Mesenchymal stem cell (in vitro differentiated cells and primary cell): ENCODE measurements at regions not wholly inside any gene's neighbourhood (a gene's known extent, or its start where the extent isn't known, plus 50 kb on each side); places are given as distances from the start of the nearest gene placed in this dataset.
"Not testable (repeated sequence)": the region's sequence is repeated elsewhere in the genome, so short reads cannot be mapped to it uniquely, and the experiment has no call there.

Experiments
- DNase-seq: peaks from one replicate; pipeline ENCODE4 v3.0.0-alpha.2; 2013
- H2AFZ ChIP-seq: one replicate; pipeline ENCODE4 v1.6.1; 2013; ENCODE audit warnings: low read depth, mild to moderate bottlenecking, control low read depth, inconsistent platforms, low read length, moderate library complexity
- H2AK5ac ChIP-seq: 2 replicates; pipeline ENCODE4 v1.6.1; 2013; ENCODE audit warnings: low read length, moderate library complexity, mild to moderate bottlenecking, inconsistent platforms; ENCODE audit not compliant: severe bottlenecking
- H2BK120ac ChIP-seq: one replicate; pipeline ENCODE4 v1.6.1; 2013; ENCODE audit warnings: low read depth, mild to moderate bottlenecking, inconsistent platforms, low read length, moderate library complexity
- H2BK12ac ChIP-seq, 2 experiments: one replicate each; pipeline ENCODE4 v1.6.1; 2013; ENCODE audit warnings: inconsistent platforms in 2 of 2, low read length in 2 of 2, mild to moderate bottlenecking in 2 of 2, moderate library complexity in 2 of 2, control low read depth in 1 of 2
- H2BK15ac ChIP-seq: one replicate; pipeline ENCODE4 v1.6.1; 2013; ENCODE audit warnings: mild to moderate bottlenecking, low read depth, inconsistent platforms; ENCODE audit not compliant: poor library complexity, severe bottlenecking
- H2BK5ac ChIP-seq: 2 replicates; pipeline ENCODE4 v1.6.1; 2013; ENCODE audit warnings: low read depth, mild to moderate bottlenecking, low read length, control low read depth, inconsistent platforms; ENCODE audit not compliant: poor library complexity, severe bottlenecking
- H3K14ac ChIP-seq, 2 experiments: one replicate each; pipeline ENCODE4 v1.6.1; 2013; ENCODE audit warnings: inconsistent platforms in 2 of 2, low read length in 2 of 2, control low read depth in 1 of 2, mild to moderate bottlenecking in 1 of 2, moderate library complexity in 1 of 2
- H3K18ac ChIP-seq, 2 experiments: one replicate each; pipeline ENCODE4 v1.6.1; 2013; ENCODE audit warnings: inconsistent platforms in 2 of 2, low read length in 2 of 2, control low read depth in 1 of 2, low read depth in 1 of 2, mild to moderate bottlenecking in 1 of 2
- H3K23ac ChIP-seq, 2 experiments: one replicate each; pipeline ENCODE4 v1.6.1; 2013; ENCODE audit warnings: inconsistent platforms in 2 of 2, low read length in 2 of 2, mild to moderate bottlenecking in 2 of 2, moderate library complexity in 2 of 2, control low read depth in 1 of 2
- H3K27ac ChIP-seq: 2 replicates; pipeline ENCODE4 v1.5.1; 2013; ENCODE audit warnings: mild to moderate bottlenecking, moderate library complexity, low read length, control low read depth, inconsistent platforms; ENCODE audit not compliant: poor library complexity, severe bottlenecking
- H3K27me3 ChIP-seq, 2 experiments: 2 replicates each; pipeline versions ENCODE4 v1.6.1 to v1.7.0; 2013; ENCODE audit warnings: low read length in 2 of 2, mild to moderate bottlenecking in 2 of 2, moderate library complexity in 2 of 2, control low read depth in 1 of 2, inconsistent platforms in 1 of 2; ENCODE audit not compliant: control insufficient read depth in 1 of 2, insufficient read depth in 1 of 2
- H3K36me3 ChIP-seq, 2 experiments: 2 replicates each; pipeline versions ENCODE4 v1.6.1 to v1.7.0; 2013; ENCODE audit warnings: low read length in 2 of 2, control low read depth in 1 of 2, inconsistent platforms in 1 of 2, low read depth in 1 of 2, mild to moderate bottlenecking in 1 of 2; ENCODE audit not compliant: insufficient read depth in 2 of 2, control insufficient read depth in 1 of 2
- H3K4ac ChIP-seq, 2 experiments: one replicate each; pipeline ENCODE4 v1.6.1; 2013; ENCODE audit warnings: inconsistent platforms in 2 of 2, low read length in 2 of 2, mild to moderate bottlenecking in 2 of 2, moderate library complexity in 2 of 2, control low read depth in 1 of 2, low read depth in 1 of 2
- H3K4me1 ChIP-seq: 2 replicates; pipeline ENCODE4 v1.6.1; 2013; ENCODE audit warnings: low read depth, low read length, control low read depth; ENCODE audit not compliant: control insufficient read depth, insufficient read depth
- H3K4me2 ChIP-seq: 2 replicates; pipeline ENCODE4 v1.6.1; 2013; ENCODE audit warnings: low read length, mild to moderate bottlenecking, inconsistent platforms; ENCODE audit not compliant: poor library complexity, severe bottlenecking
- H3K4me3 ChIP-seq, 2 experiments: 2 replicates each; pipeline versions ENCODE4 v1.5.1 to v1.7.0; 2013; ENCODE audit warnings: low read length in 2 of 2, mild to moderate bottlenecking in 2 of 2, control low read depth in 1 of 2, low read depth in 1 of 2; ENCODE audit not compliant: insufficient read depth in 1 of 2
- H3K79me1 ChIP-seq: replicated peaks from 2 replicates; pipeline ENCODE4 v1.6.1; 2013; ENCODE audit warnings: mild to moderate bottlenecking, control low read depth, low read length, inconsistent platforms; ENCODE audit not compliant: poor library complexity, severe bottlenecking
- H3K9ac ChIP-seq: 2 replicates; pipeline ENCODE4 v1.7.0; 2013; ENCODE audit warnings: mild to moderate bottlenecking, low read length, moderate library complexity
- H3K9me3 ChIP-seq: 2 replicates; pipeline ENCODE4 v1.7.0; 2013; ENCODE audit warnings: mild to moderate bottlenecking, low read length; ENCODE audit not compliant: control insufficient read depth
- H4K8ac ChIP-seq: one replicate; pipeline ENCODE4 v1.6.1; 2013; ENCODE audit warnings: inconsistent platforms, mild to moderate bottlenecking, low read length, moderate library complexity
- H4K91ac ChIP-seq: one replicate; pipeline ENCODE4 v1.6.1; 2013; ENCODE audit warnings: mild to moderate bottlenecking, low read length, inconsistent platforms
- WGBS: methylation state at CpG from one replicate; pipeline ENCODE4 v1.1.7; 2013; ENCODE audit warnings: mixed read lengths; 5-methylcytosine and 5-hydroxymethylcytosine counted together

GRCh38 chr14:28247491-28247890, 519.1 kb upstream of the FOXG1 start:
- WGBS: 40% methylated on average over 1 of the region's 1 CpG
- Histone ChIP-seq H4K8ac (no peak overlapping the region), H2BK15ac (no peak overlapping the region), H3K4ac (no peak overlapping the region), H2AFZ (no peak overlapping the region), H3K23ac (no peak overlapping the region), H3K9ac (no peak overlapping the region), H4K91ac (no peak overlapping the region), H2BK5ac (no peak overlapping the region), H3K14ac (no peak overlapping the region), H3K9me3 (peaks cover 9% of the 10 kb centered on the region), H3K18ac (no peak overlapping the region), H2BK12ac (no peak overlapping the region), H3K36me3 (no peaks in the 10 kb centered on the region), H3K4me2 (no peak overlapping the region), H3K4me3 (no peak overlapping the region), H3K27ac (no peak overlapping the region), H3K27me3 (no peaks in the 10 kb centered on the region), H3K4me1 (no peaks in the 10 kb centered on the region), H2AK5ac (no peak overlapping the region), H2BK120ac (no peak overlapping the region), H3K79me1 (no peaks in the 10 kb centered on the region)
- DNase-seq: no peak

GRCh38 chr14:28252124-28252523, 514.5 kb upstream of the FOXG1 start:
- H3K4me1 ChIP-seq, H2BK120ac ChIP-seq, H3K18ac ChIP-seq, H3K23ac ChIP-seq, H2BK12ac ChIP-seq, H3K27me3 ChIP-seq, H3K14ac ChIP-seq, H2AFZ ChIP-seq, H4K8ac ChIP-seq, DNase-seq, H2AK5ac ChIP-seq, H2BK15ac ChIP-seq, H4K91ac ChIP-seq, H3K9ac ChIP-seq, H3K4me2 ChIP-seq, H3K4me3 ChIP-seq, H2BK5ac ChIP-seq, H3K9me3 ChIP-seq, H3K27ac ChIP-seq, H3K4ac ChIP-seq, H3K36me3 ChIP-seq, H3K79me1 ChIP-seq: not testable (repeated sequence)
- WGBS: 73% methylated on average over 3 of the region's 3 CpGs

- Histone ChIP-seq H4K91ac (no peak overlapping the region), H3K27ac (no peak overlapping the region), H3K4me3 (no peak overlapping the region), H4K8ac (no peak overlapping the region), H2BK5ac (no peak overlapping the region), H3K4ac (no peak overlapping the region), H3K23ac (no peak overlapping the region), H3K4me1 (no peaks in the 10 kb centered on the region), H3K4me2 (no peak overlapping the region), H2AFZ (no peak overlapping the region), H3K18ac (no peak overlapping the region), H3K27me3 (no peaks in the 10 kb centered on the region), H2BK12ac (no peak overlapping the region), H3K9ac (no peak overlapping the region), H3K36me3 (no peaks in the 10 kb centered on the region), H3K14ac (no peak overlapping the region), H3K79me1 (no peaks in the 10 kb centered on the region), H2AK5ac (no peak overlapping the region), H2BK15ac (no peak overlapping the region), H3K9me3 (no peaks in the 10 kb centered on the region), H2BK120ac (no peak overlapping the region)
- DNase-seq: no peak
- 53% methylated on average over 1 of the region's 1 CpG for WGBS
These were observed 511.8 kb upstream of the FOXG1 start for GRCh38 chr14:28254768-28255167.

GRCh38 chr14:28264306-28264705, 502.3 kb upstream of the FOXG1 start:
- no peak overlapping the region for H2BK5ac ChIP-seq
- H2BK12ac ChIP-seq: no peak overlapping the region
- DNase-seq: no peak
- H3K27ac ChIP-seq: no peak overlapping the region
- H3K36me3 ChIP-seq: no peaks in the 10 kb centered on the region
- H4K8ac ChIP-seq: no peak overlapping the region
- peaks cover 13% of the 10 kb centered on the region for H3K9me3 ChIP-seq
- no peaks in the 10 kb centered on the region for H3K4me1 ChIP-seq
- no peaks in the 10 kb centered on the region for H3K27me3 ChIP-seq
- H2BK15ac ChIP-seq: no peak overlapping the region
- H3K23ac ChIP-seq: no peak overlapping the region
- H3K14ac ChIP-seq: no peak overlapping the region
- H2AFZ ChIP-seq: no peak overlapping the region
- no peak overlapping the region for H2BK120ac ChIP-seq
- H3K4ac ChIP-seq: no peak overlapping the region
- no peak overlapping the region for H4K91ac ChIP-seq
- no peak overlapping the region for H3K9ac ChIP-seq
- H3K4me2 ChIP-seq: no peak overlapping the region
- no peak overlapping the region for H3K4me3 ChIP-seq
- H3K79me1 ChIP-seq: no peaks in the 10 kb centered on the region
- H3K18ac ChIP-seq: no peak overlapping the region
- WGBS: 95% methylated on average over 28 of the region's 29 CpGs
- H2AK5ac ChIP-seq: no peak overlapping the region
